GM12878 (cell line): ENCODE measurements at regions not wholly inside any gene's neighbourhood (a gene's known extent, or its start where the extent isn't known, plus 50 kb on each side); places are given as distances from the start of the nearest gene placed in this dataset.

Experiments
- ATAC-seq: fragments of 200-7000 bp; cut with Tn5 transposase; 3 replicates; pipeline ENCODE4 v1.9.1; 2020; ENCODE audit warnings: mild to moderate bottlenecking, moderate library complexity
- BruUV-seq: library from RNA; stranded (reverse); fragments of 400-500 nt; replicated peaks from 2 replicates; lab custom pipeline; 2021; lab: Mats Ljungman, UMichigan
- CTCF ChIA-PET: fragments of 300-600 bp; sonication (Branson Sonifier 250); formaldehyde crosslinking; extraction: SDS; loops from one replicate; lab custom pipeline; 2021; ENCODE audit warnings: inconsistent platforms; lab: Yijun Ruan, JAX
- POLR2A ChIA-PET: fragments of 350-600 bp; formaldehyde crosslinking; extraction: SDS; loops from one replicate; lab custom pipeline; 2021; ENCODE audit warnings: inconsistent platforms; lab: Charles Lee
- RAD21 ChIA-PET: fragments of 300-600 bp; sonication (Branson Sonifier 250); formaldehyde crosslinking; loops from one replicate; lab custom pipeline; 2023; ENCODE audit warnings: antibody characterized with exemption; ENCODE audit not compliant: unreplicated experiment; lab: Charles Lee
- SMC1A ChIA-PET: fragments of 300-600 bp; sonication (Branson Sonifier 250); formaldehyde crosslinking; loops from one replicate; lab custom pipeline; 2023; ENCODE audit not compliant: unreplicated experiment, uncharacterized antibody; lab: Charles Lee
- DNase-seq: peaks from one replicate; pipeline ENCODE4 v3.0.0-alpha.2; 2011; ENCODE audit warnings: low read depth, low spot score
- FAIRE-seq: peaks from 3 replicates; lab custom pipeline; 2011; peaks lifted over from hg19 to GRCh38; lab: Jason Lieb, UNC
- H2AFZ ChIP-seq: 2 replicates; pipeline ENCODE4 v1.6.0; 2011; ENCODE audit warnings: low read depth, low read length, control low read depth; ENCODE audit not compliant: control insufficient read depth
- H3K27ac ChIP-seq: 2 replicates; pipeline ENCODE4 v1.5.1; 2011; ENCODE audit warnings: control low read depth; ENCODE audit not compliant: control insufficient read depth, insufficient read depth
- H3K27me3 ChIP-seq, 2 experiments: replicated peaks in 1 of 2; 2 replicates each; pipeline versions ENCODE4 v1.6.0 to v1.6.1; 2011; ENCODE audit warnings: low read length in 1 of 2; ENCODE audit not compliant: control insufficient read depth in 2 of 2, insufficient read depth in 2 of 2
- H3K36me3 ChIP-seq, 2 experiments: 2 replicates each; pipeline ENCODE4 v1.5.1; 2011; ENCODE audit warnings: low read length in 1 of 2; ENCODE audit not compliant: control insufficient read depth in 2 of 2, insufficient read depth in 2 of 2
- H3K4me1 ChIP-seq: 2 replicates; pipeline ENCODE4 v1.6.1; 2011; ENCODE audit warnings: mild to moderate bottlenecking, low read length, moderate library complexity, mixed read lengths; ENCODE audit not compliant: control insufficient read depth, insufficient read depth
- H3K4me2 ChIP-seq: 2 replicates; pipeline ENCODE4 v1.6.0; 2011; ENCODE audit warnings: control low read depth; ENCODE audit not compliant: control insufficient read depth, insufficient read depth
- H3K4me3 ChIP-seq: fragments of 200-600 bp; sonication (generic); 2 replicates; pipeline ENCODE4 v1.5.1; 2016
- H3K79me2 ChIP-seq: 2 replicates; pipeline ENCODE4 v1.6.0; 2011; ENCODE audit warnings: low read length; ENCODE audit not compliant: control insufficient read depth, insufficient read depth
- H3K9ac ChIP-seq: 2 replicates; pipeline ENCODE4 v1.8.0; 2011; ENCODE audit warnings: low read length, control low read depth, mixed read lengths; ENCODE audit not compliant: control insufficient read depth, insufficient read depth
- H3K9me3 ChIP-seq: replicated peaks from 3 replicates; pipeline ENCODE4 v1.5.1; 2011; ENCODE audit warnings: mild to moderate bottlenecking, low read length; ENCODE audit not compliant: control insufficient read depth, insufficient read depth
- H4K20me1 ChIP-seq: 2 replicates; pipeline ENCODE4 v1.6.0; 2011; ENCODE audit not compliant: control insufficient read depth, insufficient read depth
- ATF7 ChIP-seq: fragments of 450-650 bp; IDR thresholded peaks from 2 replicates; pipeline ENCODE4 v1.6.1; 2016; ENCODE audit warnings: low read depth, mild to moderate bottlenecking
- BRCA1 ChIP-seq: IDR thresholded peaks from 2 replicates; pipeline ENCODE4 v1.6.1; 2011; ENCODE audit warnings: low read depth, low read length, improper control_type of control experiment
- CBFB ChIP-seq: IDR thresholded peaks from 2 replicates; pipeline ENCODE4 v1.6.1; 2016; ENCODE audit warnings: antibody characterized with exemption, low read depth
- CHD4 ChIP-seq: fragments of 200-600 bp; sonication (generic); IDR thresholded peaks from 2 replicates; pipeline ENCODE4 v1.6.1; 2016; ENCODE audit warnings: mild to moderate bottlenecking
- NFYB ChIP-seq: IDR thresholded peaks from 2 replicates; pipeline ENCODE4 v1.6.1; 2011; ENCODE audit warnings: low read depth, mild to moderate bottlenecking, low read length, improper control_type of control experiment, moderate library complexity; ENCODE audit not compliant: insufficient read depth
- NR2C2 ChIP-seq: IDR thresholded peaks from 2 replicates; pipeline ENCODE4 v1.6.1; 2011; ENCODE audit warnings: borderline replicate concordance, low read depth; ENCODE audit not compliant: control insufficient read depth, insufficient read length
- POLR2A ChIP-seq: IDR thresholded peaks from 2 replicates; pipeline ENCODE4 v1.6.1; 2011; ENCODE audit warnings: low read depth, mild to moderate bottlenecking, low read length
- POLR2AphosphoS5 ChIP-seq: IDR thresholded peaks from 2 replicates; pipeline ENCODE4 v1.6.1; 2011; ENCODE audit warnings: mild to moderate bottlenecking, low read length, inconsistent platforms
- POU2F2 ChIP-seq: IDR thresholded peaks from 3 replicates; pipeline ENCODE4 v1.6.1; 2011; ENCODE audit warnings: low read depth, mild to moderate bottlenecking, low read length, borderline replicate concordance
- RBBP5 ChIP-seq: fragments of 200-600 bp; sonication (generic); conservative IDR thresholded peaks from 2 replicates; pipeline ENCODE4 v1.6.1; 2016
- SIX5 ChIP-seq: IDR thresholded peaks from 2 replicates; pipeline ENCODE4 v1.6.1; 2011; ENCODE audit warnings: mild to moderate bottlenecking, low read depth, low read length, moderate library complexity; ENCODE audit not compliant: severe bottlenecking
- SP1 ChIP-seq: IDR thresholded peaks from one replicate; pipeline ENCODE4 v1.6.1; 2011; ENCODE audit warnings: low read depth, low read length
- ZBTB40 ChIP-seq: fragments of 450-650 bp; IDR thresholded peaks from 2 replicates; pipeline ENCODE4 v1.6.1; 2016; ENCODE audit warnings: mild to moderate bottlenecking, moderate library complexity, borderline replicate concordance
- WGBS: methylation state at CpG from one replicate; pipeline ENCODE4 v1.1.6; 2016; ENCODE audit warnings: low lambda C conversion rate; ENCODE audit not compliant: insufficient replicate concordance, insufficient coverage; ENCODE audit errors: missing lambda C conversion rate; 5-methylcytosine and 5-hydroxymethylcytosine counted together
- in situ Hi-C: fragments of 300-500 bp; cut with MboI; formaldehyde crosslinking; loops from 9 replicates; pipeline ENCODE4 v1.14.3; 2018; ENCODE audit warnings: mixed read lengths
- intact Hi-C: fragments of 100-400 bp; cut with micrococcal nuclease; formaldehyde crosslinking; loops from one replicate; pipeline ENCODE4 v1.14.2; 2022; ENCODE audit not compliant: unreplicated experiment
- TF ChIP-seq, protein P1 (sequence below): fragments of 450-650 bp; formaldehyde crosslinking; IDR thresholded peaks from 2 replicates; pipeline ENCODE4 v1.5.0; 2022; ENCODE audit warnings: mild to moderate bottlenecking, missing genetic modification characterization
- TF ChIP-seq, protein P2 (sequence below): fragments of 150-350 bp; IDR thresholded peaks from 2 replicates; pipeline ENCODE4 v1.6.1; 2016; ENCODE audit warnings: low read depth, low read length

- no peaks in the 10 kb centered on the region for H3K36me3 ChIP-seq
- no peaks in the 10 kb centered on the region for H3K27me3 ChIP-seq
- intact Hi-C loops (no loop called here), in situ Hi-C loops (no loop called here)
- POLR2A ChIA-PET = no interaction called here
- no peak overlapping the region for H3K9ac ChIP-seq
- no peak overlapping the region for H3K4me2 ChIP-seq
- BruUV-seq = no TSS peak
- FAIRE-seq (no peak), ATAC-seq (no peak), DNase-seq (no peak)
- no peak overlapping the region for H3K27ac ChIP-seq
- CTCF ChIA-PET = no interaction called here
- H3K4me3 ChIP-seq = no peak overlapping the region
- no peaks in the 10 kb centered on the region; the same call in 2 of the 3 replicates for H3K9me3 ChIP-seq
- H4K20me1 ChIP-seq = no peaks in the 10 kb centered on the region
- no peaks in the 10 kb centered on the region for H3K79me2 ChIP-seq
- RAD21 ChIA-PET = no interaction called here
- H2AFZ ChIP-seq = no peak overlapping the region
- SMC1A ChIA-PET = no interaction called here
- 10% methylated on average over 1 of the region's 1 CpG for WGBS
- H3K4me1 ChIP-seq = no peaks in the 10 kb centered on the region
- no peak for TF ChIP-seq POLR2A
- TF ChIP-seq NR2C2 = no peak
- no peak for TF ChIP-seq BRCA1
- no peak for TF ChIP-seq CBFB
- no peak for TF ChIP-seq POLR2AphosphoS5
- no peak for TF ChIP-seq ZBTB40
- TF ChIP-seq POU2F2 = no peak
- TF ChIP-seq SIX5 = no peak
- TF ChIP-seq CHD4 = no peak
- TF ChIP-seq RBBP5 = no peak
- TF ChIP-seq SP1 = no peak
- no peak for TF ChIP-seq ATF7
- no peak for TF ChIP-seq NFYB
- TF ChIP-seq, protein P1, sequence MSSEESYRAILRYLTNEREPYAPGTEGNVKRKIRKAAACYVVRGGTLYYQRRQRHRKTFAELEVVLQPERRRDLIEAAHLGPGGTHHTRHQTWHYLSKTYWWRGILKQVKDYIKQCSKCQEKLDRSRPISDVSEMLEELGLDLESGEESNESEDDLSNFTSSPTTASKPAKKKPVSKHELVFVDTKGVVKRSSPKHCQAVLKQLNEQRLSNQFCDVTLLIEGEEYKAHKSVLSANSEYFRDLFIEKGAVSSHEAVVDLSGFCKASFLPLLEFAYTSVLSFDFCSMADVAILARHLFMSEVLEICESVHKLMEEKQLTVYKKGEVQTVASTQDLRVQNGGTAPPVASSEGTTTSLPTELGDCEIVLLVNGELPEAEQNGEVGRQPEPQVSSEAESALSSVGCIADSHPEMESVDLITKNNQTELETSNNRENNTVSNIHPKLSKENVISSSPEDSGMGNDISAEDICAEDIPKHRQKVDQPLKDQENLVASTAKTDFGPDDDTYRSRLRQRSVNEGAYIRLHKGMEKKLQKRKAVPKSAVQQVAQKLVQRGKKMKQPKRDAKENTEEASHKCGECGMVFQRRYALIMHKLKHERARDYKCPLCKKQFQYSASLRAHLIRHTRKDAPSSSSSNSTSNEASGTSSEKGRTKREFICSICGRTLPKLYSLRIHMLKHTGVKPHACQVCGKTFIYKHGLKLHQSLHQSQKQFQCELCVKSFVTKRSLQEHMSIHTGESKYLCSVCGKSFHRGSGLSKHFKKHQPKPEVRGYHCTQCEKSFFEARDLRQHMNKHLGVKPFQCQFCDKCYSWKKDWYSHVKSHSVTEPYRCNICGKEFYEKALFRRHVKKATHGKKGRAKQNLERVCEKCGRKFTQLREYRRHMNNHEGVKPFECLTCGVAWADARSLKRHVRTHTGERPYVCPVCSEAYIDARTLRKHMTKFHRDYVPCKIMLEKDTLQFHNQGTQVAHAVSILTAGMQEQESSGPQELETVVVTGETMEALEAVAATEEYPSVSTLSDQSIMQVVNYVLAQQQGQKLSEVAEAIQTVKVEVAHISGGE = no peak
- TF ChIP-seq, protein P2, sequence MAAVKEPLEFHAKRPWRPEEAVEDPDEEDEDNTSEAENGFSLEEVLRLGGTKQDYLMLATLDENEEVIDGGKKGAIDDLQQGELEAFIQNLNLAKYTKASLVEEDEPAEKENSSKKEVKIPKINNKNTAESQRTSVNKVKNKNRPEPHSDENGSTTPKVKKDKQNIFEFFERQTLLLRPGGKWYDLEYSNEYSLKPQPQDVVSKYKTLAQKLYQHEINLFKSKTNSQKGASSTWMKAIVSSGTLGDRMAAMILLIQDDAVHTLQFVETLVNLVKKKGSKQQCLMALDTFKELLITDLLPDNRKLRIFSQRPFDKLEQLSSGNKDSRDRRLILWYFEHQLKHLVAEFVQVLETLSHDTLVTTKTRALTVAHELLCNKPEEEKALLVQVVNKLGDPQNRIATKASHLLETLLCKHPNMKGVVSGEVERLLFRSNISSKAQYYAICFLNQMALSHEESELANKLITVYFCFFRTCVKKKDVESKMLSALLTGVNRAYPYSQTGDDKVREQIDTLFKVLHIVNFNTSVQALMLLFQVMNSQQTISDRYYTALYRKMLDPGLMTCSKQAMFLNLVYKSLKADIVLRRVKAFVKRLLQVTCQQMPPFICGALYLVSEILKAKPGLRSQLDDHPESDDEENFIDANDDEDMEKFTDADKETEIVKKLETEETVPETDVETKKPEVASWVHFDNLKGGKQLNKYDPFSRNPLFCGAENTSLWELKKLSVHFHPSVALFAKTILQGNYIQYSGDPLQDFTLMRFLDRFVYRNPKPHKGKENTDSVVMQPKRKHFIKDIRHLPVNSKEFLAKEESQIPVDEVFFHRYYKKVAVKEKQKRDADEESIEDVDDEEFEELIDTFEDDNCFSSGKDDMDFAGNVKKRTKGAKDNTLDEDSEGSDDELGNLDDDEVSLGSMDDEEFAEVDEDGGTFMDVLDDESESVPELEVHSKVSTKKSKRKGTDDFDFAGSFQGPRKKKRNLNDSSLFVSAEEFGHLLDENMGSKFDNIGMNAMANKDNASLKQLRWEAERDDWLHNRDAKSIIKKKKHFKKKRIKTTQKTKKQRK = no peak
These were observed 255.1 kb upstream of the CXADR start for GRCh38 chr21:17257784-17258183.
